ENCODE measurements at regions not wholly inside any gene's neighbourhood (a gene's known extent, or its start where the extent isn't known, plus 50 kb on each side); places are given as distances from the start of the nearest gene placed in this dataset.
A peak's percentile ranks its signal among the peaks of the same experiment; 100 is the strongest.

DNA sequence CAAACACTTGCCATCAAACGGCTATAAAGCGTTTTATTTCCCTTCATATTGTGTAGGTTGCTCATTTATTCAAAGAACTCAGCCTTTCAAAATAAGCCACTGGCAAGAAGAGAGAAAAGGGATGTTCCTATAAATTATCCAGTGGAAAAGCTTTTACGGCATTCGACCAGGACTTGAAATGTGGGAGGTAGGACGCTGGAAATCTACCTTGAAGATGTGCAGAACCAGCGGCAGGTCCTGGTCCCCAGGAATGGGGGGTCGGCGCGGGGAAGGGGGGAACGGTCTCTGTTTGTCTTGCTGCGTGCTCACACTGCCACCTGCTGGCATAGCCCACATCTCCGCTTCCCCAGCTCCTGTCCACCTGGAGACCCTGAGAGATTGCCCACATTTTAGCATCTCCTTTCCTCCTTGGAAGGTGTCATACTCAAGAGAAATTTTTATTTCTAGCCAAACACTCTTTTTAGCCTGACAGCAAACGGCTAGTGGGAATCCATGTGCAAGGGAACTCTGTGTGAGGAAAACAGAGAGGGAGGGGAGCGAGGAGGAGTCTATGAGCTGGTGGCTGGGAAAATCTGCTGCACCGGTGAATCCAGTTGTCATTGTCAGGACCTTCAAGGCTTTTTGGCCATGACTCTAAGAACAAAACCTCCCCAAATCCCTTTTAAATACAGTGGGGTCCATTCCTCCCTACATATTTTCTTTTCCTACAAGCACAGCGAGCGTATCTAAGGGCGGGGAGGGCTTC, 349.0 kb upstream of the PKDCC start:
- peak overlapping the region; percentile 18 for H3K4me3 ChIP-seq (ENCODE audit: low read length)
- DNase-seq (ENCODE audit: low read depth) = no peak
- TF ChIP-seq, protein P1, sequence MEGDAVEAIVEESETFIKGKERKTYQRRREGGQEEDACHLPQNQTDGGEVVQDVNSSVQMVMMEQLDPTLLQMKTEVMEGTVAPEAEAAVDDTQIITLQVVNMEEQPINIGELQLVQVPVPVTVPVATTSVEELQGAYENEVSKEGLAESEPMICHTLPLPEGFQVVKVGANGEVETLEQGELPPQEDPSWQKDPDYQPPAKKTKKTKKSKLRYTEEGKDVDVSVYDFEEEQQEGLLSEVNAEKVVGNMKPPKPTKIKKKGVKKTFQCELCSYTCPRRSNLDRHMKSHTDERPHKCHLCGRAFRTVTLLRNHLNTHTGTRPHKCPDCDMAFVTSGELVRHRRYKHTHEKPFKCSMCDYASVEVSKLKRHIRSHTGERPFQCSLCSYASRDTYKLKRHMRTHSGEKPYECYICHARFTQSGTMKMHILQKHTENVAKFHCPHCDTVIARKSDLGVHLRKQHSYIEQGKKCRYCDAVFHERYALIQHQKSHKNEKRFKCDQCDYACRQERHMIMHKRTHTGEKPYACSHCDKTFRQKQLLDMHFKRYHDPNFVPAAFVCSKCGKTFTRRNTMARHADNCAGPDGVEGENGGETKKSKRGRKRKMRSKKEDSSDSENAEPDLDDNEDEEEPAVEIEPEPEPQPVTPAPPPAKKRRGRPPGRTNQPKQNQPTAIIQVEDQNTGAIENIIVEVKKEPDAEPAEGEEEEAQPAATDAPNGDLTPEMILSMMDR (conservative IDR thresholded peaks at IDR 0.05; ENCODE audit: low read depth, low read length) = peak; percentile 89

DNA sequence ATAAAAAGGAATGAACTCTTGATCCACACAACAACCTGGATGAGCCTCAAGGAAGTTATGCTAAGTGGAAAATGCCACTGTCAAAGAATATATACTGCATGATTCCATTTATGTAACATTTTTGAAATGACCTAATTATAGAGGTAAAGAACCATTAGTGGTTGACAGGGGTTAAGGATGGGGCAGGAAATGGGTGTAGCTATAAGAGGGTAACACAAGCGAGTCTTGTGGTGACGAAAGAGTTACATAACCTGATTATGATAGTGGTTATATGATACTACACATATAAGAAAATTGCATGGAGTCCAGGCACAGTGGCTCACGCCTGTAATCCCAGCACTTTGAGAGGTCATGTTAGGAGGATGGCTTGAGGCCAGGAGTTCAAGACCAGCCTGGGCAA, 346.6 kb upstream of the PKDCC start:
- H3K4me3 ChIP-seq (ENCODE audit: low read length) = no peak overlapping the region
- TF ChIP-seq, protein P1 (conservative IDR thresholded peaks at IDR 0.05; ENCODE audit: low read depth, low read length) = no peak
- DNase-seq (ENCODE audit: low read depth) = no peak

DNA sequence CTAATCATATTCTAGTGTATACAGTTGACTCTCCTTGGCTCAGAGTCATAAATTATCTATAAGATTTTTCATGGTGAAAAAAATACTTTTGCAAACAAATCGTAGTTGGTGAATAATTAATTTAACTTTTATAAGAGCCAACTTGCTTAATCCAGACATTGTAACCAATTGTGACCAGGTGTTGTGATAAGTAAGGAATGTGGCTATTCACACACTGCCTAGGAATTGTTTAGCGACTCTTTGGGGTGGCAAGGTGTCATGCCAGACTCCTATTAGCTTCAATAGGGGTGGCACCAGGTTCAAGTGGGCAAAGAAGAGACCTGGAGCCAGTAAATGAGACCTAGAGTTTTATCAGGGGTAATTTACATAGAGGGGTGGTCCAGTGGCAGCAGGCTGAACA, 344.7 kb upstream of the PKDCC start:
- no peak for DNase-seq (ENCODE audit: low read depth)
- TF ChIP-seq, protein P1 (conservative IDR thresholded peaks at IDR 0.05; ENCODE audit: low read depth, low read length) = no peak
- H3K4me3 ChIP-seq (ENCODE audit: low read length) = no peak overlapping the region

DNA sequence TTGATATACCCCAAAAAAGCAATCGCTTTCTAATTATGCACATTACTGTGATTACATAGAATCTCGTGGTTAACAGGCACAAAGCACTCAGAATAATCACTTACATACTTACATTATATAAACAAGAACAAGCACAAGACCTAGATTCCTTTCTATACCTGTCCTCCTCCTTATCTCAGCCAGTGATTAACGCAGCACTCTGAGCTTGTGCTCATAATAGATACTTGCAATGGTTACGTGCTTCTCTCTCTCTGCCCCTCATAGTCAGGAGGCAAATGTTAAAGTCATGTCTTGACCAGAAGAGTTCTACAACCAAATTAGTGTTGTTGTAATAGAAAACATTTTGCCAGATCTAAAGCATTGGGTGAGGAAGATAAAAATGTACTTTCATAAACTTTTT, 342.2 kb upstream of the PKDCC start:
- no peak for DNase-seq (ENCODE audit: low read depth)
- no peak overlapping the region for H3K4me3 ChIP-seq (ENCODE audit: low read length)
- TF ChIP-seq, protein P1 (conservative IDR thresholded peaks at IDR 0.05; ENCODE audit: low read depth, low read length) = no peak

DNA sequence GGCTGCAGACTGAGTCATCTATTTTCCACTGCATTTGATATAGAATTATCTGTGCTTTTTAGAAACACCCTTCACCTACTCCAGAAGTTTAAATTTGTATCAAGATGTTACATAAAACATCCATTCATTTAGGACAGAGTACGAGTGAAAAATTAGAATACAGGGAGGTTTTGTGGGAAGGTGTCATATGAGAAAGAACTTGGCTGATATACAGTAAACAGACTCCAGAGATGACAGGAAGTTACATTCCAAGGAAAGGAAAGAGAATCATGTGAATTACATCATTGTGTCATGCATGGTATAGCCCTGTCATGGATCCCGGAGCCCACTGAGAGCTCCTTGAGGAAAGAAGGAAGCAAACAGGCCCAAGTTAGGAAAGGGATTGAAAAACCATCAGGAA, 341.5 kb upstream of the PKDCC start:
- TF ChIP-seq, protein P1 (conservative IDR thresholded peaks at IDR 0.05; ENCODE audit: low read depth, low read length) = no peak
- DNase-seq (ENCODE audit: low read depth) = no peak

DNA sequence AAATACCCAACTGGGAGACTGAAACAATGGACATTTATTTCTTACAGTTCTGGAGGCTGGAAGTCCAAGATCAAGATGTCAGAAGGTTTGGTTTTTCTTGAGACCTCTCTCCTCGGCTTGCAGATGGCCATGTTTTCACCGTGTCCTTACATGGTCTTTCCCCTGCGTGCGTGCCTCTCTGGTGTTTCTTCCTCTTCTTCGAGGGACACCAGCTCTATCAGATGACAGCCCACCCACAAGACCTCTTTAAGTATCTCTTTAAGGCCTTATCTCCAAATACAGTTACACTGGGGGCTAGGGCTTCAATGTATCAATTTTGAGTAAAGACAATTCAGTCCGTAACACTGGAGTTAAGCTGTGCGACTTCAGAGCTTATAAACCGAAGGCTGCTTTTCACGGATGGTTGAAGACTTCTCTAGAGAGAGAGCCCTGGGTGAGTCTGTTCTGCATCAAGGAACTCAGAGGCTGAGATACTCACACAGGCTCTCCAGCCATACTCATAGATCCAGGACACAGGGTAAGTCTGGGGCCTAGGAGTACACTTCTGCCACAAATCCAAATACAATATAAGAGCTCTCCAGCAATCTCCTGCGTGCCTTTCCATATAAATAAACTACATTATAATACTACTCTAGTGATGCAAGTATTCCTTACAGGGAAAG, 339.9 kb upstream of the PKDCC start:
- no peak for DNase-seq (ENCODE audit: low read depth)
- H3K4me3 ChIP-seq (ENCODE audit: low read length) = no peak overlapping the region
- TF ChIP-seq, protein P1 (conservative IDR thresholded peaks at IDR 0.05; ENCODE audit: low read depth, low read length) = no peak

More for the DNA sequence above, 341.5 kb upstream of the PKDCC start:
- no peak overlapping the region for H3K4me3 ChIP-seq (ENCODE audit: low read length)

Data from retinal pigment epithelial cell (primary cell).